Cardiac muscle cell (in vitro differentiated cells and primary cell): ENCODE measurements at regions not wholly inside any gene's neighbourhood (a gene's known extent, or its start where the extent isn't known, plus 50 kb on each side); places are given as distances from the start of the nearest gene placed in this dataset.

Experiments used
- DNase-seq, 2 donors: peaks; one replicate each; pipeline versions ENCODE4 v3.0.0 to v3.0.0-alpha.2; 2010 to 2017; ENCODE audit warnings: low read depth in 1 of 2, low spot score in 1 of 2
- H3K27ac ChIP-seq: fragments of 200-600 bp; sonication (generic); 2 replicates; pipeline ENCODE4 v1.5.1; 2016
- H3K27me3 ChIP-seq: fragments of 200-600 bp; sonication (generic); 2 replicates; pipeline ENCODE4 v1.6.0; 2016; ENCODE audit warnings: control low read depth
- H3K36me3 ChIP-seq: fragments of 200-600 bp; sonication (generic); 2 replicates; pipeline ENCODE4 v1.5.1; 2016; ENCODE audit warnings: control low read depth
- H3K4me1 ChIP-seq: fragments of 200-600 bp; sonication (generic); 2 replicates; pipeline ENCODE4 v1.8.1; 2017; ENCODE audit warnings: low read depth, mild to moderate bottlenecking, mixed run types
- H3K4me3 ChIP-seq: fragments of 200-600 bp; sonication (generic); 2 replicates; pipeline ENCODE4 v1.5.1; 2016; ENCODE audit warnings: mild to moderate bottlenecking
- H3K9me3 ChIP-seq: fragments of 200-600 bp; sonication (generic); 2 replicates; pipeline ENCODE4 v1.5.1; 2017; ENCODE audit warnings: low read depth, mild to moderate bottlenecking, control low read depth
- CTCF ChIP-seq: IDR thresholded peaks from 2 replicates; pipeline ENCODE4 v1.5.1; 2012; ENCODE audit warnings: low read depth, mild to moderate bottlenecking, low read length

- H3K9me3 ChIP-seq = no peaks in the 10 kb centered on the region
- H3K36me3 ChIP-seq = no peaks in the 10 kb centered on the region
- no peak for DNase-seq
- H3K27ac ChIP-seq = no peak overlapping the region
- no peaks in the 10 kb centered on the region for H3K27me3 ChIP-seq
- H3K4me1 ChIP-seq = peaks cover 24% of the 10 kb centered on the region
- no peak for TF ChIP-seq CTCF
- no peak overlapping the region for H3K4me3 ChIP-seq
Observed at GRCh38 chr5:142542078-142542477, 143.8 kb downstream of the FGF1 start.

- Histone ChIP-seq H3K4me3 (no peak overlapping the region), H3K9me3 (no peaks in the 10 kb centered on the region), H3K27me3 (no peaks in the 10 kb centered on the region), H3K36me3 (no peaks in the 10 kb centered on the region), H3K4me1 (peaks cover 24% of the 10 kb centered on the region), H3K27ac (no peak overlapping the region)
- DNase-seq = peak in 1 of 2 donors; percentile 81
- no peak for TF ChIP-seq CTCF
Observed at GRCh38 chr5:142540922-142541422, 144.9 kb downstream of the FGF1 start.

GRCh38 chr5:142539154-142539740 is 146.6 kb downstream of the FGF1 start:
- no peak for DNase-seq
- H3K36me3 ChIP-seq = no peaks in the 10 kb centered on the region
- peaks cover 17% of the 10 kb centered on the region for H3K4me1 ChIP-seq
- no peaks in the 10 kb centered on the region for H3K9me3 ChIP-seq
- TF ChIP-seq CTCF = no peak
- H3K4me3 ChIP-seq = no peak overlapping the region
- no peaks in the 10 kb centered on the region for H3K27me3 ChIP-seq
- no peak overlapping the region for H3K27ac ChIP-seq

- DNase-seq = peak in 1 of 2 donors; percentile 51
- Histone ChIP-seq H3K27ac (no peak overlapping the region), H3K4me1 (peaks cover 4% of the 10 kb centered on the region), H3K9me3 (no peaks in the 10 kb centered on the region), H3K27me3 (no peaks in the 10 kb centered on the region), H3K4me3 (no peak overlapping the region), H3K36me3 (no peaks in the 10 kb centered on the region)
- no peak for TF ChIP-seq CTCF
Observed at GRCh38 chr5:142537938-142538337, 148.0 kb downstream of the FGF1 start.

- Histone ChIP-seq H3K9me3 (no peaks in the 10 kb centered on the region), H3K36me3 (no peaks in the 10 kb centered on the region), H3K27ac (no peak overlapping the region), H3K4me1 (no peaks in the 10 kb centered on the region), H3K27me3 (no peaks in the 10 kb centered on the region), H3K4me3 (no peak overlapping the region)
- no peak for DNase-seq
- no peak for TF ChIP-seq CTCF
Observed at GRCh38 chr5:142532781-142533176, 153.1 kb downstream of the FGF1 start.
